ENCODE measurements at regions not wholly inside any gene's neighbourhood (a gene's known extent, or its start where the extent isn't known, plus 50 kb on each side); places are given as distances from the start of the nearest gene placed in this dataset.

DNA sequence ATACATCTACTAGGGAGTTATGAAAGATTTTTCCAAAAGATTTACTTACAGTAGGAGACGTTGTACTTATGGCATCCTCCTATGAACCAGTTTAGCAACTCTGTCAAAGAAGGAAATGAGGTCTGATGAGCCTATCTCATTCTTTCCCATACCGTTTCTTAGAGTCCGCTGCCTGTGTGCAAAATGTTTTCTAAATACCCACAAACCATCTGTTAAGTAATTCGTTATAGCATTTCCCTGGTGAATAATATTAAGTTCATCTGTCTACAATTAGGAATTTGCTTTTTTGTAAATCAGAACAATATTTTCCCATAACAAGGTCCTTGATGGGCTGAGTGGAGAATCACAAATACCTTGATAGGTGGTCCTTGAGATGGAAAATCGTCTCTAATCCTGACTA lies 178.8 kb upstream of the TMTC4 start:
- DNase-seq = no peak

DNA sequence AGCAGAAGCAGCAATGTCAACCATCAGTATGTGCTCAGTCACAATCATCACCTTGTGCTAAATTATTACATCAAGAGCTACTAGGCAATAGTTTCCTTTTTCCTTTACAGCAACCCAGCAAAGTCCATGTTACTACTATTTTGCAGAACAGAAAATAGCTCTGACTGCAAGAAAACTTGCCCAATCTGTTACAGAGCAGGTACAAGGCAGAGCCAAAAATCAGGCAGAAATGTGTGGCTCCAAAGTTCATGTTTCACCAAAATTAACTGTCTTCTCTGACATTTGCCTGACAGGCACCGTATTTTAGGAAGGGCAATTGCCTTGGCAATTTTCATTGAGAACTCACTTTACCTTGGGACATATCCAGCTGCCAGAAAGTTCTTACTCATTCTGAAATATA lies 177.6 kb upstream of the TMTC4 start:
- DNase-seq = no peak

DNA sequence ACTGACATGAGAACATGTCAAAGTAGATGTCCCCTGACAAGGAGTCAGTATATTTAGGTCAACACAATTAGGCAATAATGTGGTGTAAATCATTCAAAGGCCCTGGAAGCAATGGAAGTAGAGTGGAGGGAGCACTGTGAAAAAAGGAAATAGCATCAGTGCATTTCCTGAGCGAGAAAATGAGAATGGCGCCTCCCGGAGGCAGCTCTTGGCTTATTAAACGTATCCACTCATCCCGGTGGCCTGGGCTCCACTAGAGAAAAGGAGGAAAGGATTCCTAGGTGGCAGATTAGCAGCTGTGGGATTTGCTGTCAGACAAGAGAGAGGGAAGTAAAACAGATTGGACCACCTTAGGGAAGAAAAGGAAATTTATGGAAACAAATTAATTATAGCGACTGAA lies 173.7 kb upstream of the TMTC4 start:
- no peak for DNase-seq

- DNase-seq = no peak
Measured at GRCh38 chr13:100845128-100845757, 170.6 kb upstream of the TMTC4 start.

GRCh38 chr13:100842136-100842535 lies 167.5 kb upstream of the TMTC4 start:
- DNase-seq = no peak

GRCh38 chr13:100838387-100838786 lies 163.8 kb upstream of the TMTC4 start:
- no peak for DNase-seq

GRCh38 chr13:100837631-100838030 lies 163.0 kb upstream of the TMTC4 start:
- no peak for DNase-seq

GRCh38 chr13:100836711-100837110 lies 162.1 kb upstream of the TMTC4 start:
- no peak for DNase-seq

- no peak for DNase-seq
Measured at GRCh38 chr13:100835695-100836094, 161.1 kb upstream of the TMTC4 start.

DNA sequence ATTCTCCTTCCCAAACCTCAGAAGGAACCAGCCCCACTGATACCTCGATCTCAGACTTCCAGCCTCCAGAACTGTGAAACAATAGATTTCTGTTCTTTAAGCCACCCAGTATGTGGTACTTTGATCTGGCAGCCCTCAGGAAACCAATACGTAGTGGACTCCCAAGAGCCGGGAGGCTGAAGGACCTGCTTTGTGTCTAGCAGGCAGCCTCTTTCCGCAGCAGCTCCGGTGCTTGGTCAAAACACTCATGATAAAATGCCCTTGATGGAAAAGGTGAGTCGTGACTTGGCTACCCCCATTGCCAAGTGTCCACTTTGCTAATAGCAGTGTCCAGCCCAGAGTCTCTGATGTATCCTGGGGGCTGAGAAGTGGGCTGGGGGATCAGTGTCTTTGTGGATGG lies 158.8 kb upstream of the TMTC4 start:
- no peak for DNase-seq

DNA sequence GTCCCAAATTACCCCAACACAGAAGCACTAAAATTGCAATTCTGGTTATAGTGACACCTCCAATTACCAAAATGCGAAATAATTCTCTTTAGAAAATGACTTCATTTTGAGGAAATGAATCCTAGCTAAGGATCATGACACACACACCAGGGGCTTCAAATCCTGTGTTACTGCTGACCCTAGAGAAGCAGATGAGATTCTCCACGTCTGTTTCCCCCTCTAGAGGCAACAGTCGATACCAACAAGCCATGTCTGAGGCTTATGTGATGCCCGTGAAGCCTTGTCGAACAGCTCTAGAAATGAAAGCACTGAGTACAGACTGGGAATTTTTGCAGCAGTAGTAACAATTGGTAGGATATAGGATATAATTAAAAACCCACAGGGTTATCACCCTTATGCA lies 153.6 kb upstream of the TMTC4 start:
- DNase-seq = no peak

GRCh38 chr13:100827489-100828176 lies 153.0 kb upstream of the TMTC4 start:
- DNase-seq = no peak

DNA sequence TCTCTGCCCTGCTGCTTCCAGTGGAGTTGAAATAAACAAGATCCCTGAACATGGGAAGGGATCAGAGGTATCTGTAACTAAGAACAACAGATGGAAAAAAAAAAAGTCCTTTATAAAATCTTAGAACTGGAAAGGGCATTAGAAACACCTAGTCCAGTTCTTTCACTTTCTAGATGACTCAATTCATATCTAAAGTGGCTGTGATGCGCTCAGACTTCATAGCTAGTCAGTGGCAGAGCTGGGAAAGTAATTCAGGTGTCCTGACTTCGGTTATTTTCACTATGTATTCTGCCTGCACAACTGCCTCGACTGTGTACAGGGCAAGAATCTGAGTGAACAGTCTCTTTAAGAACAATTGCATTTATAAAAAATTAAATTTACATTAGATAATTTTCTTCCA lies 151.8 kb upstream of the TMTC4 start:
- no peak for DNase-seq

DNA sequence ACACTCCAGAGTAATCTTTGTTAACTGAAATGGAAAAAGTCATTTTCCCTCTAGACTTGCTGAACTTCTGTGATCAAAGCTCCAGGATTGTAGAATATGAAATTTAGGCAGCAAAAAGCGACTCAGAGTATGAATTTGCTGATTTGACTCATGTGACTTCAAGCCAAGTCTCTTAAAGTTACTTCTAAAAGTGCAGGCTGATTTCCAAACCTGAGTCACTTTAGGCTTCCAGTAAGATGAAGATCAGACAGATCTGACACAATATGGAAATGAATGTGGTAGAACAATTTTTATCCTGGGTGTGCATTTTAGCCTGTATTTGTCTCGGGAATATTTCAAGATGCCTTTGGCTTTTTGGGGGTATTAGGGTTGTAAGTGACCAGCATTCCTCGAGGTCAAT lies 151.0 kb upstream of the TMTC4 start:
- DNase-seq = no peak

DNA sequence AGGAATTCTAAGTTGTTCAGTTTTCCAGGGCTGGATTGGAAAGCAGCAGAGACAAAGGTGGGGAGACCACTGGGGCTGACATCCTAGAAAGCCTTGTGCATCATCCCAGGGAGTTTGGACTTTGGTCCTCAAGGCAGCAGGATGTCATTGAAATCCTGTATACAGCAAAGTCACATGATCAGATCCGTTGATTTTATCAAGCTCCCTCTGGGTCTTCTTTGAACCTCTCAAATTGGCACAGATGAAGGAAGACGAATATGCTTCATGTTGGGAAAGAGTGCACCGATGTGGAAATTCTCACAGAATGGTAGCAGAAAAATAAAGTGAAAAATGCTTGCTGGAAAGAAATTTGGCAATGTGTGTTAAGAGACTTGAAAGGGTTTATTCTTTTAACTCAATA lies 149.8 kb upstream of the TMTC4 start:
- no peak for DNase-seq

- no peak for DNase-seq
Measured at GRCh38 chr13:100823448-100823847, 148.9 kb upstream of the TMTC4 start.

- DNase-seq = no peak
Measured at GRCh38 chr13:100822871-100823443, 148.4 kb upstream of the TMTC4 start.

DNA sequence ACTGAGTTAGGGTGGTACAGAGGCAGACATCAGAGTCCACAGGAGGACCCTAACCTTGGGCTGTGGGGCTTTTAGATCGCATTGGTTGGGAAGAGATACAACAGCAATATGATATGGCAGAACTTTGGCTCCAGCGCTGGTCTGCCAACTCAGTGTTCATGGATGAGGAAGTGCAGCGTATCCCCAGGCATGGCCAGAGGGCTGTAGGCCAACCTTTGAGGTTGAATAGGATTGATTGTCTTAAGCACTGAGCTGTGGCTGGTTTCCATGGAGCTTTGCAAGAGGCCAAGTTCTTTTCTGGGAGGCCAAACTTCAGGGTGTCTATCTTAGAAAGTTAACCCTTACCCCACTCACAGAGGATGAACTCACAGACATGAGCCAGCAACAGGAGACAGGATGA lies 144.1 kb upstream of the TMTC4 start:
- DNase-seq = no peak

- no peak for DNase-seq
Measured at GRCh38 chr13:100817928-100818327, 143.3 kb upstream of the TMTC4 start.

- no peak for DNase-seq
Measured at GRCh38 chr13:100815476-100816046, 141.0 kb upstream of the TMTC4 start.

- no peak for DNase-seq
Measured at GRCh38 chr13:100812982-100813584, 138.5 kb upstream of the TMTC4 start.

- no peak for DNase-seq
Measured at GRCh38 chr13:100811928-100812327, 137.3 kb upstream of the TMTC4 start.

GRCh38 chr13:100811024-100811865 lies 136.7 kb upstream of the TMTC4 start:
- DNase-seq = no peak

Measured in NCI-H187 treated with DMSO at 0.1 percent for 48 hours (cell line).